ENCODE measurements at regions not wholly inside any gene's neighbourhood (a gene's known extent, or its start where the extent isn't known, plus 50 kb on each side); places are given as distances from the start of the nearest gene placed in this dataset.

DNA sequence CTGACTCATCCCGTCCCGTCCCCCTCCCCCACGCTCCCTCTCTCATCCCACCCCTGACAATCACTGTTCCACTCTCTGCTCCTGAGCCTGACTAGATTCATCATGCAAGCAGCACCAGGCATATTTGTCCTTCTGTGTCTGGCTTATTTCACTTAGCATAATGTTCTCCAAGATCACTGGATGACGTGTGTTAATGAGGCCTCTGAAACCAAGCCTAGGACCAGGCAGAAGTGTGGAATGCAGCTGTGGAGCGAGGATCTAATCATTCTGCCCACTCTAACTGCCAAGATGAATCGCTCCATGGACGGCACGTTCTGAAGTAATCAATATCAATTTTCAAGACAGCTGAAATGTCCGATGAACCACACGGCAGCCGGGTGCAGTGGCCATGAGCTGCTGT lies 122.4 kb upstream of the ZNF236 start:
- Histone ChIP-seq H2AFZ (ENCODE audit: low read length) (no peak overlapping the region), H4K20me1 (ENCODE audit: insufficient read depth, low read length) (no peaks in the 10 kb centered on the region), H3K27me3 (ENCODE audit: insufficient read depth, low read length) (peaks cover 5% of the 10 kb centered on the region), H3K9me3 (ENCODE audit: low read depth, low read length) (peaks cover 2% of the 10 kb centered on the region), H3K79me2 (ENCODE audit: insufficient read depth, low read length) (no peaks in the 10 kb centered on the region), H3K27ac (ENCODE audit: low read depth, low read length) (no peak overlapping the region), H3K4me3 (ENCODE audit: insufficient read depth, low read length) (no peak overlapping the region), H3K4me1 (ENCODE audit: insufficient read depth, low read length) (no peaks in the 10 kb centered on the region), H3K4me2 (ENCODE audit: insufficient read depth, low read length) (no peak overlapping the region), H3K36me3 (ENCODE audit: insufficient read depth, low read length) (no peaks in the 10 kb centered on the region)
- DNase-seq (ENCODE audit: insufficient read length, low spot score, missing footprints), result no peak
- TF ChIP-seq, protein P1, sequence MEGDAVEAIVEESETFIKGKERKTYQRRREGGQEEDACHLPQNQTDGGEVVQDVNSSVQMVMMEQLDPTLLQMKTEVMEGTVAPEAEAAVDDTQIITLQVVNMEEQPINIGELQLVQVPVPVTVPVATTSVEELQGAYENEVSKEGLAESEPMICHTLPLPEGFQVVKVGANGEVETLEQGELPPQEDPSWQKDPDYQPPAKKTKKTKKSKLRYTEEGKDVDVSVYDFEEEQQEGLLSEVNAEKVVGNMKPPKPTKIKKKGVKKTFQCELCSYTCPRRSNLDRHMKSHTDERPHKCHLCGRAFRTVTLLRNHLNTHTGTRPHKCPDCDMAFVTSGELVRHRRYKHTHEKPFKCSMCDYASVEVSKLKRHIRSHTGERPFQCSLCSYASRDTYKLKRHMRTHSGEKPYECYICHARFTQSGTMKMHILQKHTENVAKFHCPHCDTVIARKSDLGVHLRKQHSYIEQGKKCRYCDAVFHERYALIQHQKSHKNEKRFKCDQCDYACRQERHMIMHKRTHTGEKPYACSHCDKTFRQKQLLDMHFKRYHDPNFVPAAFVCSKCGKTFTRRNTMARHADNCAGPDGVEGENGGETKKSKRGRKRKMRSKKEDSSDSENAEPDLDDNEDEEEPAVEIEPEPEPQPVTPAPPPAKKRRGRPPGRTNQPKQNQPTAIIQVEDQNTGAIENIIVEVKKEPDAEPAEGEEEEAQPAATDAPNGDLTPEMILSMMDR (IDR thresholded peaks at IDR 0.05; ENCODE audit: extremely low read depth, low read depth, low read length), result no peak

DNA sequence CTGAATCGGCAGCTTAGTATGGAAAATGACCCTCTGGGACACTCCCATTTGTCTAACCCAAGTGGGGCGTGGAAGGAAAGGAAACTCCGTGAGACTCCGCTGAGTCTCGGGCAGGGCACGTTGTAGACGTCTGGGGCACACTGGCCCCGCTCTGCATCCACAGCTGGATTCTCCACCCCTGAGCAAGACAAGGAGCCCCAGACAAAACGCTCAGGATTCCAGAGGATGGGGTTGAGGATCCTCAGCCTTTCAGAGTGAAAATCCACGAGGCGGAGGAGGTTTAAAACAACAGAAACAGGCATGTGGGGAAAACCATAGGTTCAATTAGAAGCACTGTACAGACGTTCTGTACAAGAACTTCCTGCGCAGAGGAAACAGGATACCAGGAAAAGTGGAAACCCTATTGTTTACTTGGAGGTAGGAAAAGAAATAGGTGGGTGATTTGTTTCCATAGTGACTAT lies 124.9 kb upstream of the ZNF236 start:
- TF ChIP-seq, protein P1 (IDR thresholded peaks at IDR 0.05; ENCODE audit: extremely low read depth, low read depth, low read length), result no peak
- peak overlapping the region; percentile 58 for H3K4me3 ChIP-seq (ENCODE audit: insufficient read depth, low read length)
- peak overlapping the region; percentile 73 for H3K4me2 ChIP-seq (ENCODE audit: insufficient read depth, low read length)

DNA sequence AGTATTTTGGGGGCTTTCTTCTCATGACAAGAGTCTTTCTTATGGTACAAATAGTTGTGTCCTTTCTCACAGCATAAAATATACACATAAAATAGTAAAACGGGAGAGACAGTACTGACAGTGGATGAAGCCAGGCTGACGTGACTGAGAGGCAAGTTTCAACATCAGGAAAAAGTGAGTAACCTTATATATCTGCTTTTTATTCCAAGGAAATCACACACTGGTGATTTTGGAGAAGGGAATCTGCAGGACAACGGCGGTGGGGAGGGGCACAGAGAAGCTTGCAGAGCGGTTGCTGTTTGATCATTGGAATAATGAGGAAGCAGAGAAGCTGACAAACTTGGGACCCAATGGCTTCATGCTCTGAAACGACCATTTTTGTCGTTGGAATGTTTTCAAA lies 130.6 kb upstream of the ZNF236 start:
- H3K9me3 ChIP-seq (ENCODE audit: low read depth, low read length), result peaks cover 2% of the 10 kb centered on the region
- no peaks in the 10 kb centered on the region for H4K20me1 ChIP-seq (ENCODE audit: insufficient read depth, low read length)
- no peak overlapping the region for H3K4me3 ChIP-seq (ENCODE audit: insufficient read depth, low read length)
- H2AFZ ChIP-seq (ENCODE audit: low read length), result no peak overlapping the region
- no peaks in the 10 kb centered on the region for H3K36me3 ChIP-seq (ENCODE audit: insufficient read depth, low read length)
- DNase-seq (ENCODE audit: insufficient read length, low spot score, missing footprints), result no peak
- H3K27ac ChIP-seq (ENCODE audit: low read depth, low read length), result no peak overlapping the region
- peaks cover 47% of the 10 kb centered on the region for H3K27me3 ChIP-seq (ENCODE audit: insufficient read depth, low read length)
- H3K4me1 ChIP-seq (ENCODE audit: insufficient read depth, low read length), result peaks cover 5% of the 10 kb centered on the region
- no peak overlapping the region for H3K4me2 ChIP-seq (ENCODE audit: insufficient read depth, low read length)
- no peaks in the 10 kb centered on the region for H3K79me2 ChIP-seq (ENCODE audit: insufficient read depth, low read length)
- TF ChIP-seq, protein P1 (IDR thresholded peaks at IDR 0.05; ENCODE audit: extremely low read depth, low read depth, low read length), result no peak

More for the DNA sequence above, 124.9 kb upstream of the ZNF236 start:
- Histone ChIP-seq H3K27me3 (ENCODE audit: insufficient read depth, low read length) (peaks cover 17% of the 10 kb centered on the region), H3K4me1 (ENCODE audit: insufficient read depth, low read length) (no peaks in the 10 kb centered on the region), H3K36me3 (ENCODE audit: insufficient read depth, low read length) (no peaks in the 10 kb centered on the region), H2AFZ (ENCODE audit: low read length) (peak overlapping the region; percentile 84), H3K27ac (ENCODE audit: low read depth, low read length) (no peak overlapping the region), H4K20me1 (ENCODE audit: insufficient read depth, low read length) (no peaks in the 10 kb centered on the region), H3K79me2 (ENCODE audit: insufficient read depth, low read length) (no peaks in the 10 kb centered on the region), H3K9me3 (ENCODE audit: low read depth, low read length) (peaks cover 2% of the 10 kb centered on the region)
- no peak for DNase-seq (ENCODE audit: insufficient read length, low spot score, missing footprints)

DNA sequence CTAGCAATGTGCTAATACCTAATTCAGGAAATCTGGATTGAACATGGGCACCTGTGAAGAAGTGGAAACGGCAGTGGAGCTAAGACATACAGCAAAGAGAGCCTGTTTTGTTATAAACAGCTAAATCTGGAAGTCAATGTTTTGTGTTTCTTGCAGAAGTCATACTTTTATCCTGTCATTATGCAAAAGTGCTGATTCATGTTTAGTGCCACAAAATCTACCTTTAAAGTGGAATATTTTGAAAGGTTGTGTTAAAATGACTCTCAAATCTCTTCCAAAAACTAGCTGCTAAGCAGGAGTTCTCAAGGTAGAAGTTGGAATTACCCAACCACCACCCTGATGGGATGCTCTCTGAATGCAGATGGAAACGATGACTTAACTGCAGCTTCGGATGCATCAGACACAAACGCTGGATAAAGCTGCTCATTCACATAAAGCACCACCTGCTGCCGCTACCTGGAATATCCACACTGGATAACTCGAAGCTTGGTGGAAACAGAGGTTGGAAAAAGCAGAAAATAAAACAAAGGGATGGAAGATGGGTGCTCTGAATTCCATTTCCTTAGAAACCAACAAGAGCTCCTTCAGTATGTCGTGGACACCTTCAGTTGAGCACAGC lies 132.6 kb upstream of the ZNF236 start:
- no peaks in the 10 kb centered on the region for H3K36me3 ChIP-seq (ENCODE audit: insufficient read depth, low read length)
- H3K4me1 ChIP-seq (ENCODE audit: insufficient read depth, low read length), result peaks cover 6% of the 10 kb centered on the region
- no peak overlapping the region for H3K27ac ChIP-seq (ENCODE audit: low read depth, low read length)
- H2AFZ ChIP-seq (ENCODE audit: low read length), result no peak overlapping the region
- H3K79me2 ChIP-seq (ENCODE audit: insufficient read depth, low read length), result no peaks in the 10 kb centered on the region
- H3K4me3 ChIP-seq (ENCODE audit: insufficient read depth, low read length), result no peak overlapping the region
- no peaks in the 10 kb centered on the region for H4K20me1 ChIP-seq (ENCODE audit: insufficient read depth, low read length)
- peaks cover 44% of the 10 kb centered on the region for H3K27me3 ChIP-seq (ENCODE audit: insufficient read depth, low read length)
- TF ChIP-seq, protein P1 (IDR thresholded peaks at IDR 0.05; ENCODE audit: extremely low read depth, low read depth, low read length), result peak; percentile 14
- no peak overlapping the region for H3K4me2 ChIP-seq (ENCODE audit: insufficient read depth, low read length)
- no peaks in the 10 kb centered on the region for H3K9me3 ChIP-seq (ENCODE audit: low read depth, low read length)
- DNase-seq (ENCODE audit: insufficient read length, low spot score, missing footprints), result no peak

Measured in osteoblast (primary cell).